CD8-positive, alpha-beta memory T cell (primary cell): ENCODE measurements at regions not wholly inside any gene's neighbourhood (a gene's known extent, or its start where the extent isn't known, plus 50 kb on each side); places are given as distances from the start of the nearest gene placed in this dataset.
"Not testable (repeated sequence)": the region's sequence is repeated elsewhere in the genome, so short reads cannot be mapped to it uniquely, and the experiment has no call there.

Experiments used
- CTCF ChIA-PET: fragments of 350-600 bp; sonication (Branson Sonifier 250); formaldehyde crosslinking; loops from one replicate; lab custom pipeline; 2021; ENCODE audit warnings: antibody characterized with exemption; lab: Charles Lee
- POLR2A ChIA-PET: fragments of 350-600 bp; sonication (Branson Sonifier 250); formaldehyde crosslinking; loops from one replicate; lab custom pipeline; 2021; ENCODE audit warnings: antibody characterized with exemption; lab: Charles Lee
- DNase-seq, 5 donors: peaks; one replicate each; pipeline versions ENCODE4 v3.0.0 to v3.0.0-alpha.2; 2020 to 2022; ENCODE audit warnings: mixed read lengths in 1 of 5
- H3K27ac ChIP-seq: one replicate; pipeline ENCODE4 v1.7.0; 2013; ENCODE audit warnings: low read depth, mild to moderate bottlenecking, low read length, moderate library complexity
- H3K27me3 ChIP-seq: 2 replicates; pipeline ENCODE4 v1.7.0; 2013; ENCODE audit warnings: low read length, mild to moderate bottlenecking; ENCODE audit not compliant: insufficient read depth, poor library complexity, severe bottlenecking
- H3K36me3 ChIP-seq: 2 replicates; pipeline ENCODE4 v1.7.0; 2013; ENCODE audit warnings: mild to moderate bottlenecking, low read length, moderate library complexity; ENCODE audit not compliant: insufficient read depth
- H3K4me1 ChIP-seq: 2 replicates; pipeline ENCODE4 v1.7.0; 2013; ENCODE audit warnings: mild to moderate bottlenecking, low read length, moderate library complexity; ENCODE audit not compliant: insufficient read depth
- H3K4me3 ChIP-seq: 2 replicates; pipeline ENCODE4 v1.7.0; 2013; ENCODE audit warnings: mild to moderate bottlenecking, low read length
- H3K9me3 ChIP-seq: 2 replicates; pipeline ENCODE4 v1.7.0; 2013; ENCODE audit warnings: mild to moderate bottlenecking, low read length
- H3K27ac Mint-ChIP-seq, 8 donors: one replicate each; pipeline ENCODE4 v1.8.0; 2020 to 2021; ENCODE audit warnings: mixed read lengths in 8 of 8, mild to moderate bottlenecking in 6 of 8, inconsistent platforms in 3 of 8, moderate library complexity in 3 of 8
- H3K27me3 Mint-ChIP-seq, 2 donors: one replicate each; pipeline ENCODE4 v1.8.0; 2020 to 2021; ENCODE audit warnings: mixed read lengths in 2 of 2, mild to moderate bottlenecking in 1 of 2, moderate library complexity in 1 of 2
- H3K36me3 Mint-ChIP-seq, 3 donors: one replicate each; pipeline ENCODE4 v1.8.0; 2020 to 2021; ENCODE audit warnings: mixed read lengths in 3 of 3, inconsistent platforms in 1 of 3, mild to moderate bottlenecking in 1 of 3
- H3K4me1 Mint-ChIP-seq, 3 donors: one replicate each; pipeline ENCODE4 v1.8.0; 2020 to 2021; ENCODE audit warnings: mixed read lengths in 3 of 3, inconsistent platforms in 1 of 3, mild to moderate bottlenecking in 1 of 3
- H3K4me3 Mint-ChIP-seq, 7 donors: one replicate each; pipeline ENCODE4 v1.8.0; 2020 to 2021; ENCODE audit warnings: mixed read lengths in 7 of 7, mild to moderate bottlenecking in 6 of 7, moderate library complexity in 4 of 7, inconsistent platforms in 2 of 7
- H3K9me3 Mint-ChIP-seq, 5 donors: one replicate each; pipeline ENCODE4 v1.8.0; 2020 to 2022; ENCODE audit warnings: mixed read lengths in 5 of 5, mild to moderate bottlenecking in 3 of 5, moderate library complexity in 2 of 5, inconsistent platforms in 1 of 5

DNA sequence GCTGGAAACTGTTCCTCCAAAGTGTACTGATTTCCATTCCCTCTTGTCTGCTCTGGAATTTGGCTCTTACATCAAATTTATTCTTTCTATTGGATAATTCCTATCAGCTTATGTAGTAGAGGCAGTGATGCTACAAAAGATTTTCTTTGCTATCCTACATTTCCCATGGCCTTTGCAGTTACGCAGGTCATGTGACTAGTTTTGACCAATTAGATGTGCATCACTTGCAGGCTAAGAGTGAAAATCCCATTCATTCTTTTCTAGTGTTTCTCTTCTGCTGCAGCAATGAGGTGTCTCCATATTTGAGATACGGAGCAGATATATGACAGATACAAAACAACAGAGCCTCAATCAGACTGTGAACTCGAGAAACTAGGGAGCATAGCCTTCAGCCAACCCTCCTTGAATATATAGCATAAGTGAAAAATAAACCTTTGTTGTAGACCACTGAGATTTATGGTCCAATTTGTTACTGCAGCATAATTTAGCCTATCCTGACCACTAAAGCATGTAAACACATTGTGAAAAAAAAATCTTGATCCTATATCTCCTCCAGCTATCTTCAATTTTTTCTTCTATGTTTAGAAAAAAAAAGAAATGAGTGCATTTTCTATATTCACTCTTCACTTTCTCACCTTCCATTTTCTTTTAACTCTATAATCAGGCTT is 102.0 kb downstream of the HNMT start:
- Histone ChIP-seq H3K9me3 (no peaks in the 10 kb centered on the region), H3K27me3 (no peaks in the 10 kb centered on the region), H3K27ac (no peak overlapping the region), H3K4me1 (no peaks in the 10 kb centered on the region), H3K36me3 (no peaks in the 10 kb centered on the region), H3K4me3 (no peak overlapping the region)
- no peaks in the 10 kb centered on the region for H3K36me3 Mint-ChIP-seq
- ChIA-PET CTCF (no interaction called here), POLR2A (no interaction called here)
- H3K27ac Mint-ChIP-seq = no peak overlapping the region
- H3K9me3 Mint-ChIP-seq = peaks cover 0 to 3% (median 0%) of the 10 kb centered on the region in 5 donors
- H3K4me1 Mint-ChIP-seq = no peaks in the 10 kb centered on the region
- no peak overlapping the region for H3K4me3 Mint-ChIP-seq
- no peak for DNase-seq
- no peaks in the 10 kb centered on the region for H3K27me3 Mint-ChIP-seq

DNA sequence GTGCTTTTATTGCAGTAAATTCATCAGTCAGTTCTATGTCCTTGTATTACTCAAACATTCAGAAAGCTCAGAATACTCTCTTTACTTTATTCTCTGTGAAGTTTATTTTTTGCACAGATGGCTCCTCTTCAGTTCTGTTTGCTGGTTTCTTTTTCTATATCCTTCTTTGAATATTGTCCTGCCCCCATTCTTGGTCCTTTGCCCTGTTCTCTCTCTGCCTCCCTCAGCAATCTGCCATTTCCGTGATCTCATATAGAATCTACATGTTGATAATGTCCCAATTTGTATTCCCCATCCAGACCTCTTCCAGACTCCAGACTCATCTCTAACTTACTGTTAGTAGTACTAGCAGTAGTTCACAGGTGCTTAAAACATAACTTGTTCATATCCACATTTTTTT is 102.6 kb downstream of the HNMT start:
- ChIA-PET POLR2A (no interaction called here), CTCF (no interaction called here)
- H3K4me1 ChIP-seq = no peaks in the 10 kb centered on the region
- H3K9me3 ChIP-seq = no peaks in the 10 kb centered on the region
- H3K4me1 Mint-ChIP-seq = no peaks in the 10 kb centered on the region
- no peak overlapping the region for H3K4me3 ChIP-seq
- H3K27me3 Mint-ChIP-seq = no peaks in the 10 kb centered on the region
- H3K36me3 Mint-ChIP-seq = no peaks in the 10 kb centered on the region
- no peak overlapping the region for H3K27ac Mint-ChIP-seq
- H3K36me3 ChIP-seq = no peaks in the 10 kb centered on the region
- no peaks in the 10 kb centered on the region for H3K27me3 ChIP-seq
- no peak for DNase-seq
- H3K27ac ChIP-seq = no peak overlapping the region
- no peak overlapping the region for H3K4me3 Mint-ChIP-seq
- H3K9me3 Mint-ChIP-seq = peaks cover 0 to 3% (median 0%) of the 10 kb centered on the region in 5 donors

DNA sequence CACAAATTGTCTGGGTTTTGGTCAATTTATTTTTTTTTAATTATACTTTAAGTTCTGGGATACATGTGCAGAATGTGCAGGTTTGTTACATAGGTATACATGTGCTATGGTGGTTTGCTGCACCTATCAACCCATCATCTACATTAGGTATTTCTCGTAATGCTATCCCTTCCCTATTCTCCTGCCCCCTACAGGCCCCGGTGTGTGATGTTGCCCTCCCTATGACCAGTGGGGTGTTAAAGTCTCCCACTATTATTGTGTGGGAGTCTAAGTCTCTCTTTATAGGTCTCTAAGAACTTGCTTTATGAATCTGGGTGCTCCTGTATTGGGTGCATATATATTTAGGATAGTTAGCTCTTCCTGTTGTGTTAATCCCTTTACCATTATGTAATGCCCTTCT is 104.4 kb downstream of the HNMT start:
- H3K4me1 ChIP-seq, H3K27me3 ChIP-seq, CTCF ChIA-PET, H3K4me3 Mint-ChIP-seq, H3K27ac ChIP-seq, POLR2A ChIA-PET, H3K4me3 ChIP-seq, H3K9me3 Mint-ChIP-seq, H3K36me3 Mint-ChIP-seq, H3K36me3 ChIP-seq, H3K27ac Mint-ChIP-seq, H3K9me3 ChIP-seq, H3K27me3 Mint-ChIP-seq, H3K4me1 Mint-ChIP-seq, DNase-seq: not testable (repeated sequence)

DNA sequence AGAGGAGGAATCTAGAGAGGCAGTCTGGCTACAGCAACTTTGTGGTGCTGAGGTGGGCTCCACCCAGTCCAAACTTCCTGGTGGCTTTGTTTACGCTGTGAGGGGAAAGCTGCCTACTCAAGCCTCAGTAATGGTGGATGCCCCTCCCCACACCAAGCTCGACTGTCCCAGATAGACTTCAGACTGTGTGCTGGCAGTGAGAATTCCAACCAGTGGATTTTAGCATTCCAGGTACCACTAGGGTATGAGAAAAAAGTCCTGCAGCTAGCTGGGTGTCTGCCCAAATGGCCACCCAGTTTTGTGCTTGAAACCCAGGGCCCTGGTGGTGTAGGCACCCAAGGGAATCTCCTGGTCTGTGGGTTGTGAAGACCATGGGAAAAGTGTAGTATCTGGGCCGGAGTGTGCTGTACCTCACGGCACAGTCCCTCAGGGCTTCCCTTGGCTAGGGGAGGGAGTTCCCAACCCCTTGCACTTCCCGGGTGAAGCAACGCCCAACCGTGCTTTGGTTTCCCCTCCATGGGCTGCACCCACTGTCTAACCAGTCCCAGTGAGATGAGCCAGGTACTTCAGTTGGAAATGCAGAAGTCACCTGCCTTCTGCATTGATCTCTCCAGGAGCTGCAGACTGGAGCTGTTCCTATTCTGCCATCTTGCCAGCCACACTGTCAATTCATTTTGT is 106.9 kb downstream of the HNMT start:
- H3K4me3 ChIP-seq, H3K27me3 ChIP-seq, H3K36me3 Mint-ChIP-seq, H3K27ac Mint-ChIP-seq, DNase-seq, H3K4me1 ChIP-seq, H3K9me3 ChIP-seq, POLR2A ChIA-PET, H3K27me3 Mint-ChIP-seq, CTCF ChIA-PET, H3K4me3 Mint-ChIP-seq, H3K9me3 Mint-ChIP-seq, H3K36me3 ChIP-seq, H3K27ac ChIP-seq, H3K4me1 Mint-ChIP-seq: not testable (repeated sequence)

DNA sequence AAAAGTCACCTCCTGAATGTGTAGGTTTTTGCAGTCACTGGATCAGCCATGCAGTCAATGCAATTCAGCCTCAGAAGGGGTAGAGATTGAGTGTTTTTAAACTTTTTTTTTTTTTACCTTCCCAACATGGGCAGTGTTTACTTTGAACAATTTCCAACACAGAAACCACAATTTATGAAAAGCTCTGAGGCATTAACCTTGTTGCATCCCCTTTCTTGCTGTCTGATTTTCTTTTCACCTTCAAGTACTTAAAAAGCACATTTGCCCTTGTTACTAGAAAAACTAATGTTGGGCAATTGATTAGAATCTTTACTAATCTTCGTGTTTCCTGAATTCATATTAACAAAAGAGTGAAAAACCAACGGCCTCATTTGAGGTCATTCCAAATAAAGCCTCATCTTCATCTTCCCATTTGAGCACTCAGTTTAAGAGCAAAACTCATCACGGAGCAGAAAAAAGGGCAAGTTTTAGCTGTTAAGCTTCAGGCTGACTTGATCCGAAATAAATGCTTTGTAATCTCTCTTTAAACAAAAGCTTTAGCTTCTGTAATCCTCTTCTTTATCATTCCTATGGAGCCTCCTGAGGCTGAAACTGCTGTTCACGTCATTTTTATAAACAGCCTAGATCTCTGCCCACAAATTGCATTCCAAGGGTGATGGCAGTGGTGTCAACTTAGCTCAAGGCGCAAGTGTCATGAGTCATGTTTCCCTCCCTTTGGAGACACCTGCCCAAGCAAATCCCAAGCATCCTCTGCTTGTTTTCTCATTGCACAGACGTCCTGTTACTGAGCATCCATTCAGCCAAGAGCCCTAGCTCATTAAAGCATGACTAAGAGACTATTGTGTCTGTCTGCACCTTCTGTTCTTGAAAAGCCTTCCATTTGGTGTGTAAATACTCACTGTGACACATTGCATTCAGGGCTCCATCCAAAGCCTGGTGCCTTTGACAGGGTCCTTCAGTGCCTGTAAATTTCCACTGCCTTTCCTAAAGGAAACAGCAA is 107.7 kb downstream of the HNMT start:
- H3K27ac Mint-ChIP-seq = no peak overlapping the region
- H3K4me1 Mint-ChIP-seq = no peaks in the 10 kb centered on the region
- H3K36me3 ChIP-seq = no peaks in the 10 kb centered on the region
- no peak overlapping the region for H3K27ac ChIP-seq
- no peak for DNase-seq
- CTCF ChIA-PET = no interaction called here
- POLR2A ChIA-PET = no interaction called here
- no peaks in the 10 kb centered on the region for H3K4me1 ChIP-seq
- no peak overlapping the region for H3K4me3 Mint-ChIP-seq
- no peak overlapping the region for H3K4me3 ChIP-seq
- H3K27me3 Mint-ChIP-seq = no peaks in the 10 kb centered on the region
- peaks cover 0 to 3% (median 0%) of the 10 kb centered on the region in 5 donors for H3K9me3 Mint-ChIP-seq
- no peaks in the 10 kb centered on the region for H3K36me3 Mint-ChIP-seq
- H3K9me3 ChIP-seq = no peaks in the 10 kb centered on the region
- no peaks in the 10 kb centered on the region for H3K27me3 ChIP-seq

DNA sequence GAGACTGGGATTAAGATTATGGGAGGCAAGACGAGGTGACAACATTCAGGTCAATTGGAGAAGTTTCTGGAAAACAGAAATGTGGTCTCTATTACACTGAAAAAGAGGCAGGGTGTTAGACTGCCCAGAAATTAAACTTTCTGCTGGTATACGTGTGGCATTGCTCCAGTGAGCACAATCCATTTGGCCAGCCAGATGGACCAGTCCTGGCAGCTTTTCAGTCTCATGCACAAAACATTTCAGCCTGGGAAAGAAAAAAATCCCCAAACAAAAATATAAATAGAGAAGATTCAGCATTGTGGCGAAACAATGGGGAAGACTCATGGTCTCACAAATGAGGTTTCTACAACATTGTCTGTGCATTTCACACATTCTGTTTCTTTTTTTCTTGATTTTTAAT is 113.9 kb downstream of the HNMT start:
- Mint-ChIP-seq H3K36me3 (no peaks in the 10 kb centered on the region), H3K9me3 (peaks cover 0 to 3% (median 0%) of the 10 kb centered on the region in 5 donors), H3K4me3 (no peak overlapping the region), H3K27ac (no peak overlapping the region), H3K4me1 (no peaks in the 10 kb centered on the region), H3K27me3 (no peaks in the 10 kb centered on the region)
- no peaks in the 10 kb centered on the region for H3K36me3 ChIP-seq
- H3K27ac ChIP-seq = no peak overlapping the region
- CTCF ChIA-PET = no interaction called here
- POLR2A ChIA-PET = no interaction called here
- no peaks in the 10 kb centered on the region for H3K4me1 ChIP-seq
- DNase-seq = no peak
- no peak overlapping the region for H3K4me3 ChIP-seq
- H3K9me3 ChIP-seq = no peaks in the 10 kb centered on the region
- no peaks in the 10 kb centered on the region for H3K27me3 ChIP-seq

DNA sequence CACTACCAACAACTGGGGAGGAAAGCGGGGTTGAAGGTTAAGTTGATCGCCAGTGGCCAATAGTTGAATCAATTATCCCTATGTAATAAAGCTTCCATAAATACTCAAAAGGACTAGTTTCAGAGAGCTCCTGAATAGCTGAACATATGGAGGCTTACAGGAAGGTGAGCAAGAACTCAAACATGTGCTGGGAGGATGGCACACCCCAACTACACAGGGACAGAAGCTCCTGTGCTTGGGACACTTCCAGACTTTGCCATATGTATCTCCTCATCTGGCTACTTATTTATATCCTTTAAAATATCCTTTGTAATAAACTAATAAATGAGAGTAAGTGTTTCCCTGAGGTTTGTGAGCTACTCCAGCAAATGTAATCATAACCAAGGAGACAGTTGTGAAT is 115.7 kb downstream of the HNMT start:
- H3K27ac Mint-ChIP-seq = no peak overlapping the region
- ChIA-PET POLR2A (no interaction called here), CTCF (no interaction called here)
- H3K4me3 Mint-ChIP-seq = no peak overlapping the region
- no peaks in the 10 kb centered on the region for H3K36me3 Mint-ChIP-seq
- H3K4me3 ChIP-seq = no peak overlapping the region
- H3K27me3 Mint-ChIP-seq = no peaks in the 10 kb centered on the region
- no peaks in the 10 kb centered on the region for H3K4me1 Mint-ChIP-seq
- H3K36me3 ChIP-seq = no peaks in the 10 kb centered on the region
- no peaks in the 10 kb centered on the region for H3K9me3 ChIP-seq
- H3K27me3 ChIP-seq = no peaks in the 10 kb centered on the region
- peaks cover 0 to 3% (median 1%) of the 10 kb centered on the region in 5 donors for H3K9me3 Mint-ChIP-seq
- H3K27ac ChIP-seq = no peak overlapping the region
- H3K4me1 ChIP-seq = no peaks in the 10 kb centered on the region
- no peak for DNase-seq
